DMS153 treated with DMSO at 0.1 percent for 48 hours (cell line): ENCODE measurements at regions not wholly inside any gene's neighbourhood (a gene's known extent, or its start where the extent isn't known, plus 50 kb on each side); places are given as distances from the start of the nearest gene placed in this dataset.

Experiments
- DNase-seq: peaks from one replicate; lab custom pipeline; 2025; ENCODE audit not compliant: unreplicated experiment; lab: John Stamatoyannopoulos, UW

DNA sequence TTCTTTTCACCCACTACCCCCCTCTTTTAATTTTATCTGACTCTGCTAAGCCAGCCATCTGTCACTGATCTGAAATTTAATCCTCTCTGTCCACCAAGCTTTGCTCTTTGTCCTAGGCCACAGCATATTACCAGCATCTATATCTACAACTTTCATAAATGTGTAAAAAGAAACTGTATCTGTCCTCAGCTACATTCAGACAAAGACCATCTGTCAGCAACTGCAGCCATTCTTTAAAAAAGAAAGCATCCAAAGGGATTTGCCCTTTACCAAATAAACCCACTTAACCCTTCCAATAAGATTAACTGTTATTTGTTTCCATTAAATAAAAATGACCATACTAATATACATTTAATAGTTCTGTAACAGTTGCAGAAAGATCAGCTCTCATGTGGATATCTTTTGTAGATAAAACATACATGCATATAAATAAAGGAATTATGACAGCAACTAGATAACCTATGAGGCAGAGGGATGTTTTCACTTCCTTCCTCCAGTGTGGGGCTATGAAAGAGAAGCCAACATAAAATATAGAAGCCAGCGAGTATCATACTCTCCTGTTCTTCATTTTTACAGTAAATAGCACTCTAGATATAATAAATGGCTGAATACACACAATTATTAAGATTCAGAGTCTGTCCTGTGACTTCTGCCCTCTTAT lies 602.5 kb upstream of the SALL1 start:
- no peak for DNase-seq

- no peak for DNase-seq
Observed at GRCh38 chr16:51752438-51752995, 601.4 kb upstream of the SALL1 start.

GRCh38 chr16:51747329-51747728 lies 596.3 kb upstream of the SALL1 start:
- no peak for DNase-seq

- DNase-seq = no peak
Observed at GRCh38 chr16:51734220-51734619, 583.1 kb upstream of the SALL1 start.

DNA sequence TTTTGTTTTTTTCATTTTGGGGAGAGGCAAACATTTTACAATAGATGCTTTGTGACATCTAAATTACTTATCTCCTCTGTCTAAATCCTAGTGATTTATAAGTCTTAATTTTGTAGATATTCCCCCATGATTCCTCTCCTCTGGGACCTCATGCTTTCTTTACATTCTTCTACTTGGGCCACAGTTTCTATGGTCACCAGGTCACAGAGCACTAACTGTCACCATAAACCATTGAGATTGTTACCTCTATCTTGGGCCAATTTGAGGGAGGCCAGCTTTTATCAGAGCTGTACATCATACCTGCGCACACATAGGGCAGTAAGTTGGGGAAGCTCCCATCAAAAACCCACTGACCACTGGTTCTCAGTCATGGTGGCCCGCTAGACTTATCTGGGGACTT lies 582.1 kb upstream of the SALL1 start:
- DNase-seq = no peak

- DNase-seq = no peak
Observed at GRCh38 chr16:51731160-51731559, 580.1 kb upstream of the SALL1 start.

DNA sequence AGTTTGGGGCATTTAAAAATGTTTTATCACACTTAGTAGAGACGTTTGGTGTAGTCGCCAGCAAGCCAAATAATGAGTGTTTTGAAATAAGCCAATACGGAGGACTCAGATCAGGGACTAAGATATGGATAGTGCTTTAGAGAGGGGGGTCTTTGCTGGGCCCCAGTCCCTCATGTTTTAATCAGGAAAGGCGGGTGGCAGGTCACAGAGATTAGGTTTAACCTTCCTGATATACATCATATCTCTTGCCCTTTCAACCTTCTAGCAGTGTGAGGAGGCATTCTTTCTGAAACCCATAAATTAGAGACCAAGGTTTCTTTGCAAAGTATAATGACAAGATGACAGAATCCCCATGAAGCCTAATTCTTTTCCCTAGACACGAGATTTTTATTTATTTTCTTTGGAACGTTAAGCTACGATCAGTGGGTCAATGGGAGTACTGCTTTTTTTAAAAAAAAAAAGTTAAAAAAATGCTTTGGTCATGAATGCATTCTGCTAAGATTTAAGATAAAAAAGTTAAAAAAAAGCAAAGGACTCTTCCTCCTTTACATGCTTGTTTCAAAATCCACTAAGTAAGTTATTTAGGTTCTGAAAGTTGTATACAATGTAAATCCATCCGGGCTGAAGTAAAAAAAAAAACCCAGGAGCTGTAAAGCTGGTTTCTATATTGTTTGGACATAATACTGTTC lies 572.1 kb upstream of the SALL1 start:
- no peak for DNase-seq

- no peak for DNase-seq
Observed at GRCh38 chr16:51722467-51722866, 571.4 kb upstream of the SALL1 start.

DNA sequence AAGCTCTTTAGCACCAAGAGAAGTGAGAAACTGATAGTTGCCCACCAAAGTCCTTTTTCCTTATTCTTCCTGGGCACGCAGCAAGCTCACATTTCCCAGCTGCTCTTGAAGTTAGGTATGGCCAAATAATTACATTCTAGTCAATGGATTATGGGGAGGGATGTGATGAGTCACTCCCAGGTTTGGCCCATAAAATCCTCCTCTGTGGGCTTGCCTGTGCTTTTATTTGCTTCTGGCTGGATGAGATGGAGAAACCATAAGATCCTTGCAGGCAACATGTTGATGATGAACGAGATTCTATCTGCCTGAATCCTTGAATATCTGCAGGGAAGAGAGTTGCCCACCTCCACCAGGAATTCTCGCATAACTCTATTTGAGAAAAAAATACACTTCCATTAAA lies 568.3 kb upstream of the SALL1 start:
- DNase-seq = no peak

DNA sequence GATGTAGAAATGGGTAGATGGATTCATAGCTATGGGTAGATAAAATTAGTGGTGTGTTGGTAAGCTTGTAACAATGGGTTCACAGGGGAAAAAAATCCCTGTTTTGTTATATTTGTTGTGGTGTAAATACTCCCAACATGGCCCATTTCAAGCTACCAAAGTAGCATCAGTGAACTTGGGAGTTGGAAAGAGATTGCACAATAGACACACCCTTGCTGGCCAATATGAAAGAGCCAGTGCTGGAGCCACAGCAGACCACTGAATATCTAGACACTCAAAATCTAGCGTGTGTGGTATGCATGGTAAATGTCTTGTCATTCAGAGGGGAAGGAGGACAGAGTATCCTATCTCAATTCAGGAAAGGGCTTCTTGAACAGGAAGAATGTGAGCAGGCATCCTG lies 565.1 kb upstream of the SALL1 start:
- DNase-seq = no peak

DNA sequence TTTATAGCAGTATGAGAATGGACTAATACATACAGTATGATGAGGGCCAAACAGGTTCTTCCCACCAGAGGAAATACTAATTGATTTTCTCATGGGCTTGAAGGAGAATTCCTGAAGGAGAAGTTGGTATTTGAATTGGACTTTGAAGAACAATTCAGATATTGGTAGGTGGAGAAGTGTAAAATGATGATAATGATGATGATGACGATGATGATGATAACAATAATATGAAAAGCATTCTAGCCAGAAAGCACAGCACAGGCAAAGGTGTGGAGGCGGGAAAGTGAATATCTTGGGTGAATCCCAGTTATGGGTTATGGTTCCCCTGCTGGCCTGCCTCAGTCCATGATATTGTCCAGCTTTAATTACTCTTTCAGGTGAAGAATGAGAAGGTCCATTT lies 562.4 kb upstream of the SALL1 start:
- no peak for DNase-seq

DNA sequence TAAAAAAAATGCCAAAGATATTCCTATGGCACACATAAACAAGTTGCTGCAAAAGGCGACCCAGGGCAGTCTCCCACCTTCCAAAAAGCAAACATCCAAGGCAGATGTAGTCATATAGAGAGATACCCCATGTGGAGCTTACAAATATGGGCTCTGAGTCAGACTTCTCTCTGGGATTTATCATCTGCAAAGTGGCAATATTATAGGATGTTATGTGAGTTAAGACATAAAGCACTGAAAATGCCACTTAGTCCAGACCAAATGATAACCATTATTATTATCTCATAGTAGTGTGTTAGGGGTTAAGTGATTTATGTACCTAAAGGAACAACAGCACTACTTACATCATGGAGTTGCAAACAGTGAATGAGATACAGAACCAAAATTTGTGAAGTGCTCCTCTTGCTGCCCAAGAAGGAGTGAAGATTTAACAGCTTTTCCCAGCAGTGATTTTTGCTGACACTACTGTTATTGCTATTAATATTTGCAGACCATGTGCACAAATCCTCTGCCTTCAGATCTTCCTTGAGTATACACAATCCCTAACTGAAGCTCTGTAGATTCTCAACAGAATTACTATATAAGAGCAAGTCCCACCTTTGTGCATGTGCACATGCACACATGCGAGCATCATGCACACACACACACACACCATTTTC lies 560.0 kb upstream of the SALL1 start:
- no peak for DNase-seq

- no peak for DNase-seq
Observed at GRCh38 chr16:51710186-51710585, 559.1 kb upstream of the SALL1 start.

GRCh38 chr16:51708861-51709260 lies 557.8 kb upstream of the SALL1 start:
- DNase-seq = no peak

DNA sequence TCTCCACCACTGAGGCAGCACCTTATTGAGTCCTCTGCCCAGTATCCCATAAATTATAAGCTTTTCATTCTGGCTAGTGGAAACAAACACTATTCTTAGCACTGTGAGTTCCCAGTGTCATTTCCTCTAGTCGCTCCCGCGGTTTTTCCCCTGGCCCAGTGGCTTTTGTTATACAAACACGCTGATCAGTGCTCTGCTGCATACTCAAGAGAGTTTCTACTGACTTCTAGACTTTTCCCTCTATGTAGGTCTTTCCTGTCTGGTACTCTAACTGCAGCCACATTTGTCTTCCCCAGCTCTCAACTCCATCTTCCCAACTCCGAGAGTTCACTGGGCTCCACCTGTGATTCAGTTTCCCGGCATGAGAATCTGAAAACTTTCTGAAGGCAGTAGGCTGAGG lies 556.6 kb upstream of the SALL1 start:
- DNase-seq = no peak

- DNase-seq = no peak
Observed at GRCh38 chr16:51705142-51705541, 554.1 kb upstream of the SALL1 start.

DNA sequence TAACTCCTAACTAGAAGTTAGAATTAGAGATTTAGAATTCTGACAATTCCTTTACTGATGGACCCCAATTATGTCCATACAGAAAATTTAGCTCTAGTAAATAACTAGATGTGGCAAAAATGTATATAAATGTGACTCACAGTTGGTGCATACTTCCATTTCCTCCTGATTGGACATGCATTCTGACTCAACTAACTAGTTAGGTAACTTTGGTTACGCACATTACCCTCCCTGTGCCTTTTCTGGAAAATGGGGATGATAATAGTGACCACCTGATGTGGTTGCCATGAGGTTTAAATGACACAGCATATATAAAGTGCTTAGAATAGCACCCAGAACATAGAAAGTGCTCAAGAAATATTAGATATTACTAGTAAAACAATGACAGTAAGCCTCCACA lies 550.0 kb upstream of the SALL1 start:
- DNase-seq = no peak

DNA sequence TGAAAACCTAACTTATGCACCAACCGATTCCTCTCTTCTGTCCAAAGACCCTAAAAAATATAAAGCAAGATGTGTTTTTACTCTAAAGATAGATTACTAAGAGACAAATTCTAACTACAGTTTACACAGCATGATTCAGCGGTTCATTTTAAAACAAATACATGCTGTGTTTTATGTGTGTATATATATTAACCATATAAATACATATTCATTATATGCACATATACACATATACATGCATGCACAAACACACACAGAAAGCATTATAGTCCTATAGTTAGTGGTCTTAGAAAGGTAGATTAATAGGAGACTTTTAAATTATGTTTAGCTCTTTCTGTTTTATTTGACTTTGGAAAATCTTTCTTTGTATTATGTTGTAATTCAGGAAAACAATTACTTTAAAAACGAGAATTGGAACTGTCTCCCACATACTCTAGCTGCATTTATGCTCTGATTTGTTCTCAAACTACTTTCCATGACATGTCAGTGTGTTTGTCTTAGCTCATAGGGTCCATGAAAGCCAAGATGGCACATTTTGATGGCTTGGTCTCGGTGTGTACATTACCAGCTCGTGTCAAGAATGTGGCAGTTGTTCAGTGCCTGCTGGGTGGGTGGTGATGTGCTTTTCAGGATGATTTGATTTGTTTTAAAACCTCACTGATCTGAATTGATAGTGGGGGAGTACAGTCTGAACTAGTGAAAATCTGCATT lies 548.8 kb upstream of the SALL1 start:
- no peak for DNase-seq

DNA sequence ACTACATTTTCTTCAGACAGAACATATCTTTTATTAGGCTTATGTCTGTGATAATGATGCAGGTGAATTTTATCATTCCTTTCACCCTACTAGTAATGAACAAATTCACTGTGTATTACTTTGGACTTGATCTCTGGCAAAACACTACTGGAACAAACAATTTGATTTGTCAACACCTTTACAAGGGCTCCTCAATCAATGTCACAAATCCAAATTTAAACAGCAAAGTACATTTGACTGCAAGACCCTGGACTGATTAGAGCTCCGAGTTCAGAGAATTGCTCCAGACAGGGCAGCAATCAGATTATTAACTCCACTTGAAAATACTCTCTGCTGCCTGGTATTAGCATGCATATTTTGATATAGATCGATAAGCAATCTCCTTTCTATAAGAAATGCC lies 547.6 kb upstream of the SALL1 start:
- DNase-seq = no peak

DNA sequence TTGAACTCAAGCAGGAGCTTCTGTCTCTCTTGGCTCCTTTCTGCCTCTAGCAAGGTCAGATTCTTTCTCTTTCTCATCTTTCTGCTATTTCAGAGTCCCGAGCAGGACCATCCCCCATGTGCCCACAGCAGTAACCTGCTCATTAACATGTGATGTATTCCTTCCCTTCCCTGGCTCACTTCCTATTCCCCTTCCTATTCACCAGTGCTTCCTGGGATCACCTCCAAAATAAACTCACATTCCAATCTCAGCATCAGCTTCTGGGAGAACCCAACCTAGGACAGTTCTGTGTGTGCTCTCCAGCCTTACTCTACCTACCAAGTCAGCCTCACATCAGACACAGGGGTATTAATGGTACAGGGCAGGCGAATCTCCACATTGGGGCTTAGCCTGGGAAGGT lies 546.4 kb upstream of the SALL1 start:
- no peak for DNase-seq

DNA sequence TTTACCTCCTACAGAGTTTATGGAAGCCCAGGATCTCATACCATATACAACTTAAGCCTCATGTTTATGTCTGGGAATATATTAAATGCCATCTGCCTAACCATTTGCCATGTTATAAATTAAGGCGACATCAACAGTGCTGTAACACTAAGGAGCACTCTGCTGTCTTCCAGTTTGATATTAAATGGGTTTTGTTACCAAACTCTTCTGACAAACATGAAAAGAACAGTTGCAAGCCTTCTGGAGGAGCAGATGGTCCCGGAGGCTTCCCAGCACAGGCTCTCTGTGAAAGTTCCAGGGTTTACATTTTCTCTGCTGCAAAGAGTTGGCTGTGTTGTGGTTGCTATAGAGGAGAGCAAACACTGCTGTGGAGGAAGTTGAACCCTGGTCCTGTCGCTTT lies 545.3 kb upstream of the SALL1 start:
- DNase-seq = no peak

GRCh38 chr16:51691109-51691508 lies 540.0 kb upstream of the SALL1 start:
- DNase-seq = no peak
